ENCODE measurements at regions not wholly inside any gene's neighbourhood (a gene's known extent, or its start where the extent isn't known, plus 50 kb on each side); places are given as distances from the start of the nearest gene placed in this dataset.

DNA sequence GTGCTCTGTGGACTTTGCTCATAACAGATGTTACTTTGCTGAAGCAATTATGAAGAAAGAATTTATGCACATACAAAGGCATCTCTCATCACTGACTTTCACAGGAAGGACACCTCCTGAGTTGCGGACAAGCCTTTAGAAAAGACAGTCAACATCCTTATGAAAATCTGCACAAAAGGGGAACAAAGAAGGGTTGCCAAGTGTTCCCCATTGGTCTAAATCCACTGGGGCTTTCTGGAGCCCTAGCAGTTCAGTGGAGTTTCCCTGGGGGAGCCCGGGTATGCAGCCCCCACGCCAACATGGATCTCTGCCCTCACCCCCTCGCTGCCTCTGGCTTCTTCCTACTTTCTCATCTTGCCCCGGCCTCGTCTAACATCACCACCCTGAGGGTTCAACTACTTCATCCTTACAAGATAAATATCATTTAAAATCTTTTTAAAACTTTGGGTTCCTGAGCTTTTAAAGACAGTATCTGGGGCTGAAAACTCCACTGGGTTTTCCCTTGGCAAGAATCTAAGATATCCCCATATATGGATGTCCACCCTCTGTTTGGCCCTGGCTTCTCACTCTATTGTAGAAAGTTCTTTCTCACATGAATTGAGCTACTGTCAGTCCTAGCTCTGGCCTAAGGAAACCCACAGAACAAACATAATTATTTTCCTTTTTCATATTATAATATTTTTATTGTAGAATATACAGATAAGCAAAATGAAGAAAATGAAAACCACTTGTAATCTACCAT lies 207.9 kb upstream of the RGMA start:
- no peak for DNase-seq

DNA sequence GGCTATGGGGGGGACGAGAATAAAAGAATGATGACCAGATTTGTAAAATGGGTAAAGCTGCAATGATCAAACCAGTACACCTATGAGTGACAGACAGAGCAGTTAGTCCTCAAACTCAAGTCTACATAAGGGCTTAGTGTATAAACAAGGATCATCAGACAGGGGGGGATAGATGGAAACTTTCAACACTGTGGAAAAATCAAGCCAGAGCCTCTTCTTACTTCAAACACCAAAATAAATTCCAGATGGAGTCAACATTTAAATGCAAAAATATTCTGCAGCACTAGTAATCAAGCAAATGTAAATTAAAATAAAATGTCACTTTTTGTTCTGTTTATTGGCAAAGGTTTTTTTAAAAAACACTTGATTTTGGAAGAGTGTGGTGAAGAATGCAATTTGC lies 205.9 kb upstream of the RGMA start:
- DNase-seq, result no peak

DNA sequence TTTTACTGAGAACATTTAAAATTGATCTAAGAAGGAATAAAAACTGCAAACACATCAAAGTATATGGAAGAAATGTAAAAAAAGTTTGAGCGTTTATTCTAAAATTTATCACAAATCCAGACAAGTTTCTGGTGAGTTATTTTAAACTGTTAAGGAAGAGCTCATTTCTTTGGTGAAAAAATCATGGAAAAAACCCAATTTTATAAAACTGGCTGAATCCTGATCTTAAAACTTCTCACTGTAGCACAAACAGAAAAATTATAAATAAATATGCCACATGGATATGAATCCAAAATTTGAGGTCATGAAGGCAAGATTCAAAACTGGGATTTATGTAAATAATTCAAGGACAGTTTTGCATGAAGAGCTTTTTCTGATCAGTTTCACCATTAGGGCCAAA lies 205.1 kb upstream of the RGMA start:
- DNase-seq, result no peak

DNA sequence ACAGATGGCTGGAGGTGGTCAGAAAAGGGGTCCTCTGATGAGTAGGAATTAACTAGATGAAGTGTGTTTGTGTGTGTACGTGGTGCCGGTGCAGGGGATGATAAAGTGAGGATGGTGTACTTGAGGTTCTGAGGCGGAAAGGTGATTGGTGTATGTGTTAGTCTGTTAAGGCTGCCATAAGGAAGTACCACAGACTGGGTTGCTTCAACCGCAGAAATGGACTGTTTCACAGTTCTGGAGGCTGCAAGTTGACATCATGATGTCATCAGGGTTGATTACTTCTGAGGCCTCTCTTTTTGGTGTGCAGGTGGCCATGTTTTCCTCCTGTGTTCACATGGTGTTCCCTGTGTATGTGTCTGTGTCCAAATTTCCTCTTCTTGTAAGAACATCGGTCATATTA lies 202.4 kb upstream of the RGMA start:
- no peak for DNase-seq

DNA sequence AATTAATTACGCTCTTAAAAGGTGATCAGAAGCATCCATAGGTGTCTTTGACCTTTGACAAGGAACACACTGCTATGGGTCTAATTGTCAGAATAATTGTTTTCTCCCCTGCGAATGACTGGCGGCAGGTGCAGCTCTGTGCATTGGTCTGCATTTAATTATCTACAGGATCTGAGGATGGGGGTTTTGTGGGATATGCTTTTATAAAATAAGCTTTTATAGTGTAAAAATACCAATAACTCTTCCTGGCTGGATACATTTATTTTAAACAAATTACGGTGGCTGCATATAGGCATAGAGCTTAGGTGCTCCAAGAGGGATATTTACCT lies 201.6 kb upstream of the RGMA start:
- no peak for DNase-seq

DNA sequence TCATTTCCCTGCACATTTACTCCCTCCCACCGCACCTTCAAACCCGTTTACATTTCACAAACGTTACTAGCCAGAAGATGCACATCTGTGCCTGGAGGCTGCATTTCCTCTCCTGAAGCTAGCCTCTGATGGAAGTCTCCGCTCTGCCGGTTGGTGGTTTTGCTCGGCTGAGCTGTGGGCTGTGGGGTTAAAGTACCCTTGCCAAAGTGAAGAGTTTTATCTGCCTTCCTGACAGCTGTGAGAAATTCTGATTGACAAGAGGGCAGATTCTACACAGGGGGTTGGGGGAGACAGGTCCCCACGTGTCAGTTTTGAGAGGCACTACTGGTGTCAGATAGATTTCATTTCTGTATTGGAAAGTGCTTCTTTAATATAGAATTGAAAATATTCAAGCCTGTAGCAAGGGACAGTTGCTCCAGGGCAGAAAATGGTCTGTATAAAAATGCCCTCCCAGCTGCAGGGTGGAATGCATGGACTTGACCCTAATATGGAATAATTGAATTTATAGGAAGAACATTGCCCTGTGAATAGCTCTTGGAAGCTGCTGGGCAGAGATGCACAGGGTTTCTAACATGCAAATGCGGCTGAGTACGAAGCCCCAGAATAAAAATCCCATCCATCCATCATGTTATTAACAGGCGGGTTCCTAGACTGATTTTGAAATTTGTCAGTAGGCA lies 201.1 kb upstream of the RGMA start:
- DNase-seq, result no peak

DNA sequence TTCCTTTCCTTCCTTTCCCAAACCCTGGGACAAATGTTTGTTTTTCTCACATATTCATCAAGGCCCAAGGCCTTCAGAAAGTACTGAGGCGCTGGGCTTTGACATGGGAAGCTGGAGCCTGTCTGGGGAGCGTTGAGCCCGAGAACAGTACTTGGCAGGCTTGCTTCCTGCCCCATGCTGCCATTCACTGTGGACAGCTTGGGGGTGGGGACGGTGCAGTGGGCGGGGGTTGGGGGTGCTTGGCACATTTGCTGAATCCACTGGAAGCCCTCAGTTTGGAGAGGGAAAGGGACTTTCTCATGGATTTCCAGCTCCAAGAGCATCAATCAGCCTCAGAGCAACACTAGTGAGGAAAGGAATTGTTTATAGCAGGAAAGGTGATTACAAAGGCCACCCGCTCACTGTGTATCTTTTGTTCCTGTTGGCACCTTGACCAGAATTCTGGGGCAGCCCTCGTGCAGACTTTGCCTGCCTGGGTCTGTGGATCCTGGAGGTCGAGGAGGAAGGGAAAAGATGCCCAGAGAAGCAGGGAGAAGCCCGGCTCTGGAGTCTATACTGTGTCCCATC lies 199.8 kb upstream of the RGMA start:
- DNase-seq, result no peak

DNA sequence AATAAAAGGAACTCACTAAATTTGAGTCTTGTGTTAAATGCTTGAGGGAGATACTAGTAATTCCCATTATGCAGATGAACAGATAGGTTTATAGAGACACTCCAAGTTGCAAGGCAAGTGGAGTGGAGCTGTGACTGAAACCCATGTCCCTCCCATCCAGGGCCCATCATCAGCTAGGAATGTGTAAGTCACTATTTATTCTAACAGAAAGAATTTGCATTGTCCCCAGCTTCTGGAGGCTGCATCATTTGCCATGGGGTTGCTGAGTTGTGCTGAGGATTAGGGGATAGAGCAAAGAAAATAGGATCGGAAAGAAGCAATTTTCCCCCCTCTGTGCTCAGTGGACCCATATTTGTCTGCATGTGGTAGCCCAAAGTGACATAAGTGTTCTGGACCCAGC lies 197.4 kb upstream of the RGMA start:
- DNase-seq, result no peak

DNA sequence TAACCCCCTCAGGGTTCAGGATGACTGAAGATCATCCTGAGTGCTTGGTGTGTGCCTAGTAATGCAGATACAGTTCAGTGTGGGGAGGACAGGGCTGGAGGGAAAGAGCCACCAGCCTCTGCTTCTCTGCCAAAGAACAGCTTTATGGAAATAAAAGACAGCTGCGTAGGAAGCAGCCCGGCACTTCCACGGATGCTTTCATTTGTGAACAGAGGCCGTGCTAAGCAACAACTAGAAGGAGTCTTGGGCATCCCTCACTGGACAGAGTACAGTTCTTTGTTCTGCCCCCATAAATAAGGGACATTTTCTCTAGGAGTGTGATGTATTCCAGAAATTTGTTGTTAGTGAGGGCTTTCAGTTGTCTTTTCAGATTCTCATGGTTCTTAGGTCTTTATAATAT lies 194.8 kb upstream of the RGMA start:
- DNase-seq, result no peak

DNA sequence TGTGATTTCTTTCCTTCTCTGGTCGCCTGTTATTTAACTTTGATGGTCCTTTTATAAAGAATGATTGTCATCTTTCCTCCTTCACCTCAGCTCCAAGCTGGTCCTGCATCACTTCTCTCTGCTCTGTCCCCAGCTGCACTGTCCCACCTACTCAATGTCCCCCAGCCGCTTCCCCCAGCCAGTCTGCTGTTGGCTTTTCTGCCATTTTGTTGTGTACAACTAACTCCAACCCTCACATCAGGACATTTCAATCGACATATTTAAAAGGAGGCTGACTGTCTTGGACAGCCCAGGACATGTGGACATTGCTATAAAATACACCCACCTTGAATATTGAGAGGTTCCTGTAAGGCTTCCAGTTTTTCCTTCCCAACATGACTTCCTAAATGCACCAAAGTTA lies 193.8 kb upstream of the RGMA start:
- no peak for DNase-seq

DNA sequence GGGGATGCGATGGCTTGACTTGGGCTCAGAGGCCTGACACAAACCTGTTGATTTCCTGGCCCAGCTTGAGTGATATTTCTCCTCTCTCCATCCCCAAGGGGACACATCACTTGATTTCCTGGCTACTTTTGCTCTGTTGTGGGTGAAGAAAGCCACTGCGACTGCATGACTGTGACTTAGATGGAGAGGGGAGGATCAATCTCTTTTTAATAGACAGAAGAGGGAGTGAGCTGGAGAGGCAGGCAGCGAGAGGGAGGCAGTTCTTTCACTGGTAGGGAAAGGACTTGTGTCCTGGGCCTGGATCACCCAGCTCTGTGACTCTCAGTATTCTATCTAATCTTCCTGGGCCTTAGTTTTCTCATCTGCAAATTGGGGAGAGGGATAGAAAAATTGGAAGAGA lies 189.8 kb upstream of the RGMA start:
- no peak for DNase-seq

DNA sequence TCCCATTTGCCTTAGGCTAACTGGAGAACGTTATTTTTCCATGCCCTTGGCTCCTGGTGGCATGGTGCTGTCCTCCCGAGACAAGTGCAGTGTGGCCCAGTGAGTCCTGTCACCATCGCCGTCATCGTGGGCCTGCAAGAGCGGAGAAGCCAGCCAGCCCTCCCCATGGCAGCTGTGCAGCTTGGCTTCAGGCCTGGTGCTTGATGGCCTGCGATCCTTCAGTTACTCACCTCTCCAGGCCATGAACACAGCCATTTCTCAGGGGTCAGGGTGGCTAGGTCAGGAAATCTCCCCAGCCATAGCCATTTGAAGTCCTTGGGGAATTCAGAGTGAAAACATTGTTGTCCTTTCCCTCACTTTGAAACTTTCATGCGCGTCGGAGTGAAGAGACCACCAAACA lies 189.0 kb upstream of the RGMA start:
- DNase-seq, result no peak

DNA sequence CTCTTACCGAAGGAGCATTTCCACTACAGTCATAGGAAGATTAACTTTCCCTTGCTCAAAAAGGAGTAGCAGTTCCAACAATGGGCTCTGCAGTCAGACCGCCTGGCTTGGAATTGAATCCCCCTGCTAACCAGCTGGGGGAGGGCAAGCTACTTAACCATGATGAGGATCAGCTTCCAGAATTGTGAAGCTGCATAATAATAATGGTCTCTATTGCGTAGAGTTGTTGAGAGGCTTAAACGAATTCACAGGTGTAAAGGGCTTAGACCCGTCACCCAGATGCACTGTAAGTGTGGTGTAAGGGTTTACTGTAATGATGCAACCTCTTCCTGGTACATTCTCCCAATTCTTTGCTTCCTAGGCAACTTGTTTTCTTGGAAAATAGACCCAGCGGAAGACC lies 185.2 kb upstream of the RGMA start:
- no peak for DNase-seq

DNA sequence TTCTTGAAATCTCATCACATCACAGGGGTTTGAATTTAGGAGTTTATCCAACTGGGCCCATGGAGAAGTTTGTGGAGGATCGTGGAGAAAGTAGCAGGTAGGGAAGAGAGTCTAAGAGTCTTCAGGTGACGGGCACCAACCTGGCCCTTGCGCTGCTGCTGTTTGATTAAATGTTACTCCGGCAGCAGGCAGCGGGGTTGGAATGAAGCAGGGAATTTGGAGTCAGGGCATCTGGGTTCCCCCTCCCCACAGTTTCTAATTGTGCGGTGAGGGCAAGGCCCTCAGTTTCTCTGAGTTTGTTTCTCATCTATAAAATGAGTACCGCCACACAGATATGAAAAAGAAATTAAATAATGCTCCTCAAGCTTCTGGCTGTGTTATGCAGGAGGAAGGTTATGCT lies 182.9 kb upstream of the RGMA start:
- DNase-seq, result no peak

DNA sequence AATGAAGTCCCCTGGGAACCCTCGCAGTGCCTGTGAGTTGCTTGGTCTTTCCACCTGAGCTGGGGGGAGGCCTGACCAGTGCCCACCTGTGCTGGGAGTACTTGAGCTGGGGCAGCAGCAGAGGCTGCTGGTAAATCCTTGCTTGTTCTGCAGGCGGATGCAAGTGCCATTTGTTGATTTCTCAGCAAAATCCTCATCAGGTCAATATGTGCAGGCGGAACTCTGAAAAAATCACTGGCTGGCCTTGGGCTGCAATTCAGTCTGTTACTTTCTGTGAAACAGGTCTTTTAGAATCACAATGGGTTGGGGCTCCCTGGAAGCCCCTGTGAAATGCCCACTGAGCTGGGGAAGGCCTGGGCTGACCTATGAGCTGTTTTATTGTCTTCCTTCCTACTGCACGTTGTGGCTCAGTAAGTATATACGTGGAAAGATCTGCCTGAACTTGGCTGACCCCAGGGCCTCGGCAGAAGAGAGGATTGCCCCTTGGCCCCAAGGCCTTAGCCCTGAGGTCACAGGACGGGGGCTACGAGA lies 182.0 kb upstream of the RGMA start:
- no peak for DNase-seq

DNA sequence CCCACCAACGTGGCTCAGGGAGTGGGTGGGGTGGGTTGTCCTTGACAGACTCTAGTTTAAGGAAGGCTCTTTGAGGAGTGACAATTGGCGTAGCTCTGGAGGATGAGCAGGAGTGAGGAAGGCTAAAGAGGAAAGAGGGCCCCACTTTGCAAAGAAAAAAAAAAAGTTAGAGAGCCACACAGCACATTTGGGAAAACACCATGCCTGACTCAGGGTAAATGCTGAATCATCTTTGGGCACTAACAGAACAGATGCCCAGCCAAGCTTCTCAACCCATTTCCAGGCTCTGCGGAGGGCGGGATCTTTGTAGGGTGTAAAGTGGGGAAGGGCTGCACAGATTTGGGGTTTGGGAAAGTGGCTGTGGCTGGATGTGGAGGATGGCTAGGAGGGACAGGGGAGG lies 179.1 kb upstream of the RGMA start:
- no peak for DNase-seq

DNA sequence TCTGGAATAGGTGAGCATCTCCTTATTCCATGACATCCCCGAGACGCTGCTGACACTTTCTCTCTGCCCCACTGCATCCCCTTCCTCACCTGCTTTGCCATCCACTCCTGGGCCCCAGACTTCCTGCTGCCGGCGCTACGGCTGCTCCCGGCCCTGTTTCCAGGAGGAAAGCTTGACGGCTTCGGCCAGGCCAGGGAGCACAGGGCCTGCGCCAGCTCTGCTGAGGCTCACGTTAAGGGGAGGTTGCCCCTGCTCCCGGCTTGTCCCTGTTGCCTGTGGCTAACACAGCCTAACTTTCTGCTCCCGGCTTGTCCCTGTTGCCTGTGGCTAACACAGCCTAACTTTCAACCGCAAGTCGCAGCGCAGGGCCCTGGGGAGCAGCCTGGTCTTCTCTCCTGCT lies 177.3 kb upstream of the RGMA start:
- no peak for DNase-seq

DNA sequence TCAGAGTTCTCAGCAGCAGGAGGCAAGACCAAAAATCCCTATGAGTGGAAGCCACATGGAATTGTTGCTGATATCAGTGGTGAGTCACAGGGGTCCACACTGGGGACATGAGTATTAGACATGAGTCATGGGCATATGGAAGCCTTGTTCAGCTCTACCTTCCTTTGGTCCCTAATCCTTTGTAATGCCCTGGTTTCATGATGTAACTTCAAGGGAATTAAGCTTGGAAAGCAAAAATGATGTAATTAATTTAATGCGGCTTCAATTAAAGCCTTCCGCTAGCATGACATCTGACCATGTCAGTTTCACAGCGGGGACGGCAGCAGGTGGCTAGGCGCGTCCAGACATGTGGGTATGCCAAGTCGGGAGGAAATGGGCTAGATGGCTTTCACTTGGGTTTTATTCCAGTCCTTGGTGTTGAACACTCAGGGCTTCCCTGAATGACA lies 176.1 kb upstream of the RGMA start:
- DNase-seq, result peak; percentile 5

DNA sequence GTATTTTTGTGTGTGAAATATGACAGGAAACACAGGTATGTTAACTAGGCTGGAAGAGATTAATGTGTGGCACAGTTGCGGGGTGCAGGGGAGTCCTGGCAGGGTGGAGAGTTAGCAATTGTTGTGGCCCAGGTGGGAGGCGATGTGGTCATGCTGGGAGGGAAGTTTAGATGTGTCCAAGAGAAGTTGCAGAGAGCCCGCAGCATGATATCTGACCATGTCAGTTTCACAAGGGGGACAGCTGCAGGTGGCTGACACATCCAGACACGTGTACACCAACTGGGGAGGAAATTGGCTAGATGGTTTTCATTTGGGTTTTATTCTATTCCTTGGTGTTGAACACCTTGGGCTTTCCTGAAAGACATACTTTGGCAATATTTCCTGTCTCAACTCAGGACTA lies 172.8 kb upstream of the RGMA start:
- DNase-seq, result no peak

DNA sequence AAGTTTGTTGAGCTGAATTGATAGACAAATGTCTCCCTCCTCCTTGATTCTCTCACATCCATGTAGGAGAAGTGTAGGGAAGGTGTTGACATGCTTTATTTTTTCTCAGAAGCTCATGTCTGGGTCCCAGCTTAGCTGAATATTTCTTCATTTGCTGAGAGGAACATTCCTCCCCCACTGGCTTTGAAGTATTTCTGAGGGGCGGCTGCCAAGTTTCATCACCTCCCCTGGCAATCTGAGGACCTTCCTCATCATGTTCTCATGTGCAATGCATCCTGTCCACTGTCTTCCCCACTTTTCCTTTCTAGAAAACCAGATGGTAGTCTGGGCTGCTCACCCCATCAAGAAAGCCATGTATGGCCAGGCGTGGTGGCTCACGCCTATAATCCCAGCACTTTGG lies 168.9 kb upstream of the RGMA start:
- no peak for DNase-seq

DNA sequence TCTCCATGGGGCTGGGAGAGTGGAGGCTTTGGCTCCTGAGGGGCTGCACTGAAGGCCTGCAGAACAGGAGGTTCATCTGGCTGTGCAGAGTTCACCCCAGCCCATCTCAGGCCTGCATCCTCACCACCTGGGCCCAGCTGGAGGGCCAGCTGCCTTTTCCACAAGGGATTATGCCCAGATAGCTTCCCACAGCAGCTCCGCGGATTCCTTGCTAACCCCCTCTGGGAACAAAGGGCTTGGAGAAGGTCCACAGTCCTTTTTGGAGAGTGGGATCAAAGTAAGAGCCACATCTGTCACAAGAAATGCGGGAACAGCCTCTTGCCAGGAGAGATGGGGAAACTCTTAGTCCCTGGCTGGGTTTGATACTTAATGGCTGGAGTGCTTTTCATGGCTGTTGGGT lies 164.7 kb upstream of the RGMA start:
- DNase-seq, result no peak

DNA sequence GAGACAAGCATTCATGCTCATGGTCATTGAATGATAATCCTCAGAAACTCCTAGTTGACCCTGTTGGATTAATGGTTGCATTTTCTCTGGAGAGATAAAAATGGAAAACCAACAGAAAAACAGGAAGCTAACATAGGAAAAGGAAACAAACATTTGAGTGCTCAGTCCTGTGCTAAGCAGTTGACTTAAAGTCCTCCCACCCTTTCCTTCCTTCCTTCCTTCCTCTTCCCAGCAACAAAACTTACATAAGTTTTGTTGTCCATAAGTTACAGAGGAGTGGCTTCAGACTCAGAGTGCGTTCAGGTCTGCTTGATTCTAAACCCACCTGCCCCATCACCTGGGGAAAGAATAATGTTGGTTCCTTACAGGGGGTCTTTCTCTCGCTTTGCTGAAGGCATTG lies 163.8 kb upstream of the RGMA start:
- DNase-seq, result no peak

DNA sequence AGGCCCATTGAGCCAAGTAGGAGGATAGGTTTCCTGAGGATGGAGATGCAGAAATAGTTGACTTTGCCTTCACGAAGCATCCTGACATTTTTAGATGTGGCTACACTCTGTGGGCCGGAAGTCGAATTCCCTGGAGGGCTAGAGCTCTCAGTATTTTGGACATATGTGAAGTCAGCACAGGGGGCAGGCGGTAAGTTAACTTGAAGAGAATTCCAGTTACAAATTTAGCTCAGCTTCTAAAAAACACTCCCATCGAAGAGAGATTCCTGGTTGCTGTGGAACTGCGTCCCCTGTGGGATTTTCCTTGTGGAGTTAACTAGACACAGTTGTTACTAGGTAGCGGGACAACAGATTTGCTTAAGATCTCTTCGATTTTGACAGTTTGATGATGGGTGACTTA lies 161.9 kb upstream of the RGMA start:
- DNase-seq, result no peak

DNA sequence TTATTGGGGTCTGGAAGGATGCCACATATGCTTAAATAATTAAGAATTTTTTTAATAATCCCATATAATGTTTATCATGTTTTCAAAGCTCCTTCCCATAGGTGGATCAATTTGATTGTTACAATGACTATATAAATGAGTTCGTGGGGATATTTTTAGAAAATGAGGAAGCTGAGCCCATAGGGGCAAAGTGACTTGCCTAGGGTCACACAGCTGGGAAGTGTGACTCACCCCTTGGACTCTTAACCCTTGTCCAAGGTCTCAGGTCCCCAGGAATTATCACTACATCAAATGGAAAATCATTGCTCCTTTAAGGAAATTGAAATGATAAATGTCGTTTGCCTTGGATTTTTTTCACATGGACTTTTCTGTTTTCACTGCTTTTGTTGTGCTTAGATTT lies 161.2 kb upstream of the RGMA start:
- DNase-seq, result no peak

DNA sequence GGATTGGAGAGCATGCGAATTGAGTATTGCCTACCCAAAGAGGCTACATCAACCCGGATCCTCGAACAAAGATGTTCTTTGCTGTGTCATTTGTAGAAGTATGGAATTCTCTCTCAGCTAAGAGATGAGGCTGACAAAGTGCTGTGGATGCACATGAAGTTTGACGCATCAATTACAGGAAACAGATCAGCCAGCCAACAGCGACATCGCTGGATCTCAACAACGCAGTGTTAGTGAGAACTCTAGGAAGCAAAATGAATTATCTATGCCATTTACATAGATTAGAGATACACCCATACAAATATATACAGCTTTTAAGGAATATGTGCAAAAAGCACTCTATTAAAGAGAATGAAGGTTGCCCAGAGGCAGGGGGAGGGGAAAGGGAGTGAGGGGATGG lies 160.6 kb upstream of the RGMA start:
- DNase-seq, result no peak

Measured in DMS53 (cell line).